BE2C (cell line): ENCODE measurements at regions not wholly inside any gene's neighbourhood (a gene's known extent, or its start where the extent isn't known, plus 50 kb on each side); places are given as distances from the start of the nearest gene placed in this dataset.

Source experiments
- DNase-seq: peaks from one replicate; pipeline ENCODE4 v3.0.0-alpha.2; 2020
- H3K27me3 ChIP-seq: fragments of 250-450 bp; sonication (Bioruptor Pico); 2 replicates; pipeline ENCODE4 v1.5.1; 2020; ENCODE audit warnings: mild to moderate bottlenecking
- H3K36me3 ChIP-seq: fragments of 250-450 bp; sonication (Bioruptor Pico); 2 replicates; pipeline ENCODE4 v1.5.1; 2020; ENCODE audit warnings: mild to moderate bottlenecking
- H3K4me1 ChIP-seq: fragments of 250-450 bp; sonication (Bioruptor Pico); 2 replicates; pipeline ENCODE4 v1.5.1; 2020
- H3K4me3 ChIP-seq: 2 replicates; pipeline ENCODE4 v1.5.1; 2011; ENCODE audit warnings: low read depth, low read length
- H3K9me3 ChIP-seq: fragments of 250-450 bp; sonication (Bioruptor Pico); 2 replicates; pipeline ENCODE4 v1.5.1; 2020
- TF ChIP-seq, protein P1 (sequence below): IDR thresholded peaks from 2 replicates; pipeline ENCODE4 v1.5.1; 2012; ENCODE audit warnings: mild to moderate bottlenecking, low read depth, low read length

DNA sequence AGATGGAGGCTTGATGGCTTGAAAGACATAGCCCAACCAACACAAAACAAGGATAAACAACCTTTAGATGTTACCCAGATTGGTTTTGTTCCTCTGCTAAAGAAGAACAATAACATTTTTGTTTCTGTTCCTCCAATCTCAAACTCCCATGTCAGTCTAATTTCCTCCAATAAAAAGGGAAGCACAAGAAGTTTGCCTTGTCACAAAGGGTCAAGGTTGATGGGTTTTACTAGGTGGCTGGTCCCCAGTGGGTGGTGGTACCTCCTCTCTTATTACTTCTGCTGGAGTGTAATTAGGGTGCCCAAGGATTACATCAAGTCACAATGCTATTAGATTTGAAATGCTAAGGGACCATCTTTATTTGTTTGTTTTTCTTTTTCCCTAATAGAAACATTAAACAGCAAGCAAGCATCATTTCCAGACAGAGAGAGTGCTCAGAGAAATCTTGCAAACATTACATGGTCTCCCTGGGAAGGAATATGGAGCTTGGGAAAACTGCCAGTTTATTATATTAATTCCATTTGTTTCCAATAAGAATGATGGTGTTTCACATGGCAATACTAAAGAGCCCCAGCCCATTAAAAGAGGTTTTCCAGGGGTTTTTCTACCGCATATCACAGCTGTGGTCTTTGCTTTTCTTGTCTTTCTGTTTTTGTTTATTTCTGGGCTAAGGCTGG, 78.3 kb upstream of the AOAH start:
- Histone ChIP-seq H3K27me3 (no peaks in the 10 kb centered on the region), H3K36me3 (no peaks in the 10 kb centered on the region), H3K4me3 (no peak overlapping the region), H3K4me1 (no peaks in the 10 kb centered on the region), H3K9me3 (no peaks in the 10 kb centered on the region)
- DNase-seq = no peak
- TF ChIP-seq, protein P1, sequence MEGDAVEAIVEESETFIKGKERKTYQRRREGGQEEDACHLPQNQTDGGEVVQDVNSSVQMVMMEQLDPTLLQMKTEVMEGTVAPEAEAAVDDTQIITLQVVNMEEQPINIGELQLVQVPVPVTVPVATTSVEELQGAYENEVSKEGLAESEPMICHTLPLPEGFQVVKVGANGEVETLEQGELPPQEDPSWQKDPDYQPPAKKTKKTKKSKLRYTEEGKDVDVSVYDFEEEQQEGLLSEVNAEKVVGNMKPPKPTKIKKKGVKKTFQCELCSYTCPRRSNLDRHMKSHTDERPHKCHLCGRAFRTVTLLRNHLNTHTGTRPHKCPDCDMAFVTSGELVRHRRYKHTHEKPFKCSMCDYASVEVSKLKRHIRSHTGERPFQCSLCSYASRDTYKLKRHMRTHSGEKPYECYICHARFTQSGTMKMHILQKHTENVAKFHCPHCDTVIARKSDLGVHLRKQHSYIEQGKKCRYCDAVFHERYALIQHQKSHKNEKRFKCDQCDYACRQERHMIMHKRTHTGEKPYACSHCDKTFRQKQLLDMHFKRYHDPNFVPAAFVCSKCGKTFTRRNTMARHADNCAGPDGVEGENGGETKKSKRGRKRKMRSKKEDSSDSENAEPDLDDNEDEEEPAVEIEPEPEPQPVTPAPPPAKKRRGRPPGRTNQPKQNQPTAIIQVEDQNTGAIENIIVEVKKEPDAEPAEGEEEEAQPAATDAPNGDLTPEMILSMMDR = no peak

- no peak for DNase-seq
- H3K4me1 ChIP-seq = no peaks in the 10 kb centered on the region
- no peaks in the 10 kb centered on the region for H3K36me3 ChIP-seq
- TF ChIP-seq, protein P1 = no peak
- H3K27me3 ChIP-seq = no peaks in the 10 kb centered on the region
- H3K9me3 ChIP-seq = no peaks in the 10 kb centered on the region
- H3K4me3 ChIP-seq = no peak overlapping the region
Measured at GRCh38 chr7:36796850-36797536, 72.7 kb upstream of the AOAH start.

DNA sequence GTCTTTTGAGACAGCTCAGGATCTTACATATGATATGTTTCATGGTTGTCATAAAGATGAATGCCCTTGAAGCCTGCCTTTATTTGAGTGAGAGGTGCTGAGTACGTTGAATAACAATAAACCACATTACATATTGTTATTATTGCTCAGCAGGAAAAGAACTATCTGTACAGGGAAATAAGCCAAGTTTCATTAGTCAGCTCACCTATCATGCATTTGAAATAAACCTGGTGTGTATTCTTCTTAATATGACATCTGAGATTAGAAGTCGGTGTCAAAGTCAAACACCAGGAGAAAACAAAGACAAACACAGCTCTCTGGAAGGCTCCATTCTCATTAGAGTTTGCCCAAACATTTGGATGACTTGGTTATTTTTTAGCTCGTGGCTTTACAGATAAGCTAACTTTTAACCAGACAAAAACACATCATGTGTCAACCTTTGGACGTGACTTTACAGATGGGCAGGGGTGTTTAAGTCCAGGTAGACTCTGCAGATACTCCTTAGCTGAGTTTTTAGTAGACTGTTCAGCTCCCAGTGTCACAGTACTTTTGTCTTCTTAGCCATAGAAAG, 71.2 kb upstream of the AOAH start:
- H3K4me1 ChIP-seq = no peaks in the 10 kb centered on the region
- TF ChIP-seq, protein P1 = no peak

GRCh38 chr7:36794689-36795088, 70.4 kb upstream of the AOAH start:
- Histone ChIP-seq H3K27me3 (no peaks in the 10 kb centered on the region), H3K4me1 (no peaks in the 10 kb centered on the region), H3K9me3 (no peaks in the 10 kb centered on the region), H3K4me3 (no peak overlapping the region), H3K36me3 (no peaks in the 10 kb centered on the region)
- DNase-seq = peak; percentile 14
- TF ChIP-seq, protein P1 = no peak

More for the DNA sequence above, 71.2 kb upstream of the AOAH start:
- no peak overlapping the region for H3K4me3 ChIP-seq
- H3K27me3 ChIP-seq = no peaks in the 10 kb centered on the region
- no peak for DNase-seq
- H3K36me3 ChIP-seq = no peaks in the 10 kb centered on the region
- no peaks in the 10 kb centered on the region for H3K9me3 ChIP-seq

- TF ChIP-seq, protein P1 = no peak
- no peaks in the 10 kb centered on the region for H3K4me1 ChIP-seq
- no peaks in the 10 kb centered on the region for H3K36me3 ChIP-seq
- H3K27me3 ChIP-seq = no peaks in the 10 kb centered on the region
- H3K4me3 ChIP-seq = no peak overlapping the region
- H3K9me3 ChIP-seq = no peaks in the 10 kb centered on the region
- no peak for DNase-seq
Measured at GRCh38 chr7:36792421-36792820, 68.1 kb upstream of the AOAH start.

DNA sequence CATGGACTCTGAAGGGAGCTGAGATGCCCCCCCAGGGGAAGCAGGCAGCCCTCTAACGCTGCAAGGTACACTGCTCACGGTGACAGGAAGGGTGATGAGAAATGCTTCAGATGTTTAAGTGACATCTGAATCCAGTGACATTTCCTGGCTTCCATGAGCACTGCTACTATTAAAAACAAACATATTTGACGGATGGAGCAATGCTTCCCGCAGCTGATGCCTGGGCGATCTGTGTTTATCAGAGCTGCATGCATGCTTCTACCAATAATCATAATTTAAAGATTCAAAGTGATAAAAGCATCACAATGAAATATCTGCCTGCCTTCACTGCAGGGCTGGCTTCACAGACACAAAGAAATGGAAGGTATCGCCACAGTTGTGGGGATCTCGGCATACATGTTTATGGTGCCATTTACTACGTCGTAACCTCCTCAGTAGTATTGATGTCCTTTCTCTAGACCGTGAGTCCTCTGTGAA, 66.1 kb upstream of the AOAH start:
- H3K9me3 ChIP-seq = no peaks in the 10 kb centered on the region
- H3K4me1 ChIP-seq = no peaks in the 10 kb centered on the region
- no peaks in the 10 kb centered on the region for H3K27me3 ChIP-seq
- H3K36me3 ChIP-seq = no peaks in the 10 kb centered on the region
- TF ChIP-seq, protein P1 = no peak
- no peak for DNase-seq
- no peak overlapping the region for H3K4me3 ChIP-seq
